ENCODE measurements at regions not wholly inside any gene's neighbourhood (a gene's known extent, or its start where the extent isn't known, plus 50 kb on each side); places are given as distances from the start of the nearest gene placed in this dataset.

- ChIA-PET CTCF (interaction anchor here (0.7 to 2.1 kb wide), 3 partner anchors 9 to 29 kb away, joined by 3 to 7 read pairs (median 3); no protein-coding TSS in a partner anchor), POLR2A (interaction anchor here (1.1 to 1.6 kb wide), 2 partner anchors 10 to 14 kb away, joined by 3 to 4 read pairs; no protein-coding TSS in a partner anchor)
- 100% methylated on average over 3 of the region's 5 CpGs for WGBS (ENCODE audit: insufficient coverage)
Measured at GRCh38 chr11:47907499-47907898, 59.3 kb upstream of the NUP160 start.

GRCh38 chr11:47906066-47906465 lies 57.9 kb upstream of the NUP160 start:
- Mint-ChIP-seq H3K27me3 (no peaks in the 10 kb centered on the region), H3K4me1 (peaks cover 25% of the 10 kb centered on the region), H3K4me3 (no peak overlapping the region), H3K27ac (no peak overlapping the region), H3K9me3 (ENCODE audit: insufficient read depth) (no peaks in the 10 kb centered on the region)
- no peaks in the 10 kb centered on the region for H3K9me3 ChIP-seq (ENCODE audit: control extremely low read depth in 1 of 3, control insufficient read depth in 2 of 3, insufficient read depth in 1 of 3, low read length in 2 of 3)
- H3K27me3 ChIP-seq (replicated peaks in 1 of 4; ENCODE audit: control extremely low read depth in 1 of 4, control insufficient read depth in 3 of 4, insufficient read depth in 4 of 4, low read length in 3 of 4): no peaks in the 10 kb centered on the region
- peaks cover 15 to 21% of the 10 kb centered on the region in 2 donors for H3K4me1 ChIP-seq (ENCODE audit: control insufficient read depth in 2 of 2, insufficient read depth in 2 of 2, low read length in 2 of 2)
- H3K79me2 ChIP-seq (ENCODE audit: control insufficient read depth, insufficient read depth, low read length): no peaks in the 10 kb centered on the region
- H3K9ac ChIP-seq (ENCODE audit: low read length): no peak overlapping the region
- TF ChIP-seq EZH2 (IDR thresholded peaks at IDR 0.05; ENCODE audit: borderline replicate concordance, insufficient read depth, low read depth, low read length, poor library complexity, severe bottlenecking) (no peak), CTCF (IDR thresholded peaks at IDR 0.05) (no peak)
- no peaks in the 10 kb centered on the region for H3K36me3 ChIP-seq (replicated peaks in 1 of 2; ENCODE audit: control extremely low read depth in 1 of 2, control insufficient read depth in 1 of 2, extremely low read depth in 1 of 2, insufficient read depth in 2 of 2, low read length in 1 of 2)
- no peak overlapping the region for H3K4me3 ChIP-seq (ENCODE audit: control extremely low read depth in 1 of 5, extremely low read depth in 1 of 5, insufficient read depth in 1 of 5, low read depth in 2 of 5, low read length in 4 of 5)
- 98% methylated on average over 5 of the region's 6 CpGs for WGBS (ENCODE audit: insufficient coverage)
- no peaks in the 10 kb centered on the region for H4K20me1 ChIP-seq (ENCODE audit: control insufficient read depth, insufficient read depth, low read length, poor library complexity, severe bottlenecking)
- no peak overlapping the region for H3K4me2 ChIP-seq (replicated peaks; ENCODE audit: low read depth, low read length, poor library complexity, severe bottlenecking)
- ATAC-seq (ENCODE audit: low read depth) (no peak), DNase-seq (no peak)
- POLR2A ChIA-PET: no interaction called here
- no peak overlapping the region for H2AFZ ChIP-seq (ENCODE audit: insufficient read depth, low read depth, low read length, poor library complexity, severe bottlenecking)
- H3K27ac ChIP-seq (ENCODE audit: low read length in 2 of 2): no peak overlapping the region
- CTCF ChIA-PET: interaction anchor here (1.0 kb wide), 1 partner anchor 14 kb away, joined by 3 read pairs; no protein-coding TSS in a partner anchor
- intact Hi-C loops (cut with micrococcal nuclease): no loop called here

More at GRCh38 chr11:47907499-47907898, 59.3 kb upstream of the NUP160 start:
- Histone ChIP-seq H3K79me2 (ENCODE audit: control insufficient read depth, insufficient read depth, low read length) (no peaks in the 10 kb centered on the region), H4K20me1 (ENCODE audit: control insufficient read depth, insufficient read depth, low read length, poor library complexity, severe bottlenecking) (no peaks in the 10 kb centered on the region), H3K4me3 (ENCODE audit: control extremely low read depth in 1 of 5, extremely low read depth in 1 of 5, insufficient read depth in 1 of 5, low read depth in 2 of 5, low read length in 4 of 5) (no peak overlapping the region), H3K27ac (ENCODE audit: low read length in 2 of 2) (no peak overlapping the region), H3K4me2 (replicated peaks; ENCODE audit: low read depth, low read length, poor library complexity, severe bottlenecking) (no peak overlapping the region), H3K27me3 (replicated peaks in 1 of 4; ENCODE audit: control extremely low read depth in 1 of 4, control insufficient read depth in 3 of 4, insufficient read depth in 4 of 4, low read length in 3 of 4) (no peaks in the 10 kb centered on the region), H3K9ac (ENCODE audit: low read length) (no peak overlapping the region), H3K9me3 (ENCODE audit: control extremely low read depth in 1 of 3, control insufficient read depth in 2 of 3, insufficient read depth in 1 of 3, low read length in 2 of 3) (no peaks in the 10 kb centered on the region), H3K4me1 (ENCODE audit: control insufficient read depth in 2 of 2, insufficient read depth in 2 of 2, low read length in 2 of 2) (peaks cover 7 to 10% of the 10 kb centered on the region in 2 donors), H2AFZ (ENCODE audit: insufficient read depth, low read depth, low read length, poor library complexity, severe bottlenecking) (no peak overlapping the region), H3K36me3 (replicated peaks in 1 of 2; ENCODE audit: control extremely low read depth in 1 of 2, control insufficient read depth in 1 of 2, extremely low read depth in 1 of 2, insufficient read depth in 2 of 2, low read length in 1 of 2) (no peaks in the 10 kb centered on the region)
- no peak for DNase-seq
- no peak for ATAC-seq (ENCODE audit: low read depth)
- intact Hi-C loops (cut with micrococcal nuclease): no loop called here
- no peak overlapping the region for H3K4me3 Mint-ChIP-seq
- H3K27ac Mint-ChIP-seq: no peak overlapping the region
- H3K9me3 Mint-ChIP-seq (ENCODE audit: insufficient read depth): no peaks in the 10 kb centered on the region
- TF ChIP-seq EZH2 (IDR thresholded peaks at IDR 0.05; ENCODE audit: borderline replicate concordance, insufficient read depth, low read depth, low read length, poor library complexity, severe bottlenecking): no peak
- TF ChIP-seq CTCF (IDR thresholded peaks at IDR 0.05): no peak
- H3K27me3 Mint-ChIP-seq: no peaks in the 10 kb centered on the region
- peaks cover 26% of the 10 kb centered on the region for H3K4me1 Mint-ChIP-seq

Measured in B cell (primary cell).